C4-2B (cell line): ENCODE measurements at regions not wholly inside any gene's neighbourhood (a gene's known extent, or its start where the extent isn't known, plus 50 kb on each side); places are given as distances from the start of the nearest gene placed in this dataset.

Source experiments
- ZFX ChIP-seq: fragments of 450-650 bp; IDR thresholded peaks from 2 replicates; pipeline ENCODE4 v1.6.1; 2017
- TF ChIP-seq, protein P1 (sequence below): fragments of 450-650 bp; conservative IDR thresholded peaks from 2 replicates; pipeline ENCODE4 v1.5.1; 2017; ENCODE audit warnings: mild to moderate bottlenecking

DNA sequence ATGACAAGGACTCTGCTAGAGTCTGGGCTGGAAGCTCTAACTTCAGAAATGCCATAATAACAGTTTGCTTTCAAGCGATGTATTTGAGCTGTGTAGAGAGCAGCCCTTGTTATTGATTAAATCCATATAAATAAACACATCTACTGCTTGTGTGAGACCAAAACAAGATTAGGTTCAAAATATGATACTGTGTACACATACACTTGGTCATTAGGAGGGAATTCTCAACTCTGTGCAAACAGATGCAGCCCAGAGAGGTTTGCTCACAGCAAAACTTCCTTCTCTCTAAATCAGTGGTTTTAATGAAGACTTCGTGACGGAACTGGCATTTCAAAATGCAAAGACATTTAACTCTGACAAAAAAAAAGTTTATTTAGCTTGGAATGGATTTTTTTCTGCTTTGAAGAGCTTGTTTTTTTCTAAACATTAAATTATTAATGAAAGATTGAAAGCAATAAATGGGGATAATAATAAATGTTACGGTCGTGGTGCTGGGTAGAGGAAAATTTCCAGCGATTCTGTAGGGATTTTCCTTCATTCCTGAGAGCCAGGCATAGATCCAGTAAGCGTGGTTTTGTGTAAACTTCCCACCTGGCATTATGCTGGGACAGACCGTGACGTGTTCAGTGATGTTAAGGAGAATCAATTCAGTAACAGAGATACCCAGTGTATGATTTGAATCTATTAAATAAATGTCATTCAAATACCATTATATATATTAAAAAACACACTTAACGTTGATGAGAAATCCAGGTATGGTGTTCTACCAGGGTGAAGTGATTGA lies 213.7 kb downstream of the TEX29 start:
- TF ChIP-seq, protein P1, sequence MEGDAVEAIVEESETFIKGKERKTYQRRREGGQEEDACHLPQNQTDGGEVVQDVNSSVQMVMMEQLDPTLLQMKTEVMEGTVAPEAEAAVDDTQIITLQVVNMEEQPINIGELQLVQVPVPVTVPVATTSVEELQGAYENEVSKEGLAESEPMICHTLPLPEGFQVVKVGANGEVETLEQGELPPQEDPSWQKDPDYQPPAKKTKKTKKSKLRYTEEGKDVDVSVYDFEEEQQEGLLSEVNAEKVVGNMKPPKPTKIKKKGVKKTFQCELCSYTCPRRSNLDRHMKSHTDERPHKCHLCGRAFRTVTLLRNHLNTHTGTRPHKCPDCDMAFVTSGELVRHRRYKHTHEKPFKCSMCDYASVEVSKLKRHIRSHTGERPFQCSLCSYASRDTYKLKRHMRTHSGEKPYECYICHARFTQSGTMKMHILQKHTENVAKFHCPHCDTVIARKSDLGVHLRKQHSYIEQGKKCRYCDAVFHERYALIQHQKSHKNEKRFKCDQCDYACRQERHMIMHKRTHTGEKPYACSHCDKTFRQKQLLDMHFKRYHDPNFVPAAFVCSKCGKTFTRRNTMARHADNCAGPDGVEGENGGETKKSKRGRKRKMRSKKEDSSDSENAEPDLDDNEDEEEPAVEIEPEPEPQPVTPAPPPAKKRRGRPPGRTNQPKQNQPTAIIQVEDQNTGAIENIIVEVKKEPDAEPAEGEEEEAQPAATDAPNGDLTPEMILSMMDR: no peak
- TF ChIP-seq ZFX: no peak
